ENCODE measurements at regions not wholly inside any gene's neighbourhood (a gene's known extent, or its start where the extent isn't known, plus 50 kb on each side); places are given as distances from the start of the nearest gene placed in this dataset.

DNA sequence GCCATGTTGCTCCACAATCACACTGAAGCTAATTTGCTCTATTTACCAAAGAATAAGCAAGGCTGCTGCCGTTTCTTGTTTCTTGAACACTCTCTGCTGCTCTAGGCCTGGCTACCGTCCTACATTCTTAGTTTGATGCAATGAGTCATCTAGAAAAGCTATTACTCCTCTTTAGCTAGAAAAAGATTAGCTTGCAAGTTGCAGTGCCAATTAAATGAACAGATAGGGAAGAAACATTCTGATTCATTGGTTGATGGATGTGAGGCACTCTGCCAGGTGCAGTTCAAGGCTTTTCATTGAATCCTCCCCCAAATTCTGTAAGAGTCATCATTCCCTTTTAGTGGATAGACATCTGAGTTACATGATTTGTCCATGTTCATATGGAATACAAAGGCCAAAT is 807.7 kb upstream of the AMELY start:
- TF ChIP-seq, protein P1, sequence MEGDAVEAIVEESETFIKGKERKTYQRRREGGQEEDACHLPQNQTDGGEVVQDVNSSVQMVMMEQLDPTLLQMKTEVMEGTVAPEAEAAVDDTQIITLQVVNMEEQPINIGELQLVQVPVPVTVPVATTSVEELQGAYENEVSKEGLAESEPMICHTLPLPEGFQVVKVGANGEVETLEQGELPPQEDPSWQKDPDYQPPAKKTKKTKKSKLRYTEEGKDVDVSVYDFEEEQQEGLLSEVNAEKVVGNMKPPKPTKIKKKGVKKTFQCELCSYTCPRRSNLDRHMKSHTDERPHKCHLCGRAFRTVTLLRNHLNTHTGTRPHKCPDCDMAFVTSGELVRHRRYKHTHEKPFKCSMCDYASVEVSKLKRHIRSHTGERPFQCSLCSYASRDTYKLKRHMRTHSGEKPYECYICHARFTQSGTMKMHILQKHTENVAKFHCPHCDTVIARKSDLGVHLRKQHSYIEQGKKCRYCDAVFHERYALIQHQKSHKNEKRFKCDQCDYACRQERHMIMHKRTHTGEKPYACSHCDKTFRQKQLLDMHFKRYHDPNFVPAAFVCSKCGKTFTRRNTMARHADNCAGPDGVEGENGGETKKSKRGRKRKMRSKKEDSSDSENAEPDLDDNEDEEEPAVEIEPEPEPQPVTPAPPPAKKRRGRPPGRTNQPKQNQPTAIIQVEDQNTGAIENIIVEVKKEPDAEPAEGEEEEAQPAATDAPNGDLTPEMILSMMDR (IDR thresholded peaks at IDR 0.05; ENCODE audit: low read depth, low read length): no peak
- no peak for TF ChIP-seq EZH2phosphoT487 (IDR thresholded peaks at IDR 0.05; ENCODE audit: low read depth)

Data from OCI-LY3 (cell line).